ENCODE measurements at regions not wholly inside any gene's neighbourhood (a gene's known extent, or its start where the extent isn't known, plus 50 kb on each side); places are given as distances from the start of the nearest gene placed in this dataset.

DNA sequence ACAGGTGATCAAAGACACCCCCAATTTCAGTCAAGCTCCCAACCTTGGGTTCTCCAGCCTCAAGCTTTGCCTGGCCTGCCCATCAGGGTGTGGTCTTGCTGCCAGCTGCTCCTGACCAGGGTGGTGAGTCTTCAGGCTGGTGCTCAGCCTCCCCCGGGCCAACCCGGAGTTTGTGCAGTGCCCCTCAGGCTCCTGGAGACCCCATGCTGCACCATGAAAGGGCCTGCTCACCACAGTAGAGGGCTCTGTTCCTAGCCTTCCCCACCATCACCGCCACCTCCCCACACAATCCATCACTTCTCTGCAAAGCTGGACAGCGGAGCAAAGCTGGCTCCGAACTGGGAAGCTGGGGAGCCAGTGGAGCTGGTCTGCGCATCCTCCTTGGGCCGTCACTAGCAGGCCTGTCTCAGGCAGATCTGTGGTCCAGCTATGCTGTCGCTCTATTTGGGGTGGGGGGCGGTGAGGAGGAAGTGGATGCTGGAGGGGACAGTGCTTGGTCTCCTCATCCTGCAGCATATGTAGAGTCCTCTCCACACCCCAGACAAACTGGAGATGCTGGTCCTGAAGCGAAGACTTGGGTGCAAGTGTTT, 88.5 kb upstream of the RPL38 start:
- no peaks in the 10 kb centered on the region for H4K20me1 ChIP-seq (ENCODE audit: insufficient read depth, low read length)
- no peaks in the 10 kb centered on the region for H3K36me3 ChIP-seq (replicated peaks in 1 of 2; ENCODE audit: control insufficient read depth in 1 of 2, insufficient read depth in 2 of 2, low read length in 2 of 2)
- no peak overlapping the region for H3K9ac ChIP-seq (ENCODE audit: insufficient read depth, low read depth, low read length)
- H3K4me3 ChIP-seq (replicated peaks in 1 of 3; ENCODE audit: insufficient read depth in 1 of 3, low read depth in 2 of 3, low read length in 3 of 3) = no peak overlapping the region
- TF ChIP-seq ZNF83 (CRISPR knock-in tag; IDR thresholded peaks at IDR 0.05; ENCODE audit: borderline replicate concordance) (no peak), SIX1 (CRISPR knock-in tag; IDR thresholded peaks at IDR 0.05; ENCODE audit: borderline replicate concordance) (no peak), GRHL1 (CRISPR knock-in tag; conservative IDR thresholded peaks at IDR 0.05) (no peak), TAF15 (IDR thresholded peaks at IDR 0.05; ENCODE audit: low read depth, low read length, poor library complexity, severe bottlenecking) (no peak), ZSCAN30 (CRISPR knock-in tag; IDR thresholded peaks at IDR 0.05) (no peak), ELK4 (CRISPR knock-in tag; IDR thresholded peaks at IDR 0.05; ENCODE audit: borderline replicate concordance) (no peak), ATF7 (IDR thresholded peaks at IDR 0.05) (no peak), ATF7 (CRISPR knock-in tag; IDR thresholded peaks at IDR 0.05) (no peak), DNMT1 (CRISPR knock-in tag; IDR thresholded peaks at IDR 0.05) (no peak), NCOA1 (CRISPR knock-in tag; IDR thresholded peaks at IDR 0.05) (no peak), HOXD1 (CRISPR knock-in tag; IDR thresholded peaks at IDR 0.05) (no peak)
- TF ChIP-seq, protein P1, sequence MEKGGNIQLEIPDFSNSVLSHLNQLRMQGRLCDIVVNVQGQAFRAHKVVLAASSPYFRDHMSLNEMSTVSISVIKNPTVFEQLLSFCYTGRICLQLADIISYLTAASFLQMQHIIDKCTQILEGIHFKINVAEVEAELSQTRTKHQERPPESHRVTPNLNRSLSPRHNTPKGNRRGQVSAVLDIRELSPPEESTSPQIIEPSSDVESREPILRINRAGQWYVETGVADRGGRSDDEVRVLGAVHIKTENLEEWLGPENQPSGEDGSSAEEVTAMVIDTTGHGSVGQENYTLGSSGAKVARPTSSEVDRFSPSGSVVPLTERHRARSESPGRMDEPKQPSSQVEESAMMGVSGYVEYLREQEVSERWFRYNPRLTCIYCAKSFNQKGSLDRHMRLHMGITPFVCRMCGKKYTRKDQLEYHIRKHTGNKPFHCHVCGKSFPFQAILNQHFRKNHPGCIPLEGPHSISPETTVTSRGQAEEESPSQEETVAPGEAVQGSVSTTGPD (CRISPR knock-in tag; IDR thresholded peaks at IDR 0.05) = no peak
- TF ChIP-seq, protein P2, sequence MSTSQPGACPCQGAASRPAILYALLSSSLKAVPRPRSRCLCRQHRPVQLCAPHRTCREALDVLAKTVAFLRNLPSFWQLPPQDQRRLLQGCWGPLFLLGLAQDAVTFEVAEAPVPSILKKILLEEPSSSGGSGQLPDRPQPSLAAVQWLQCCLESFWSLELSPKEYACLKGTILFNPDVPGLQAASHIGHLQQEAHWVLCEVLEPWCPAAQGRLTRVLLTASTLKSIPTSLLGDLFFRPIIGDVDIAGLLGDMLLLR (CRISPR knock-in tag; IDR thresholded peaks at IDR 0.05) = no peak
- TF ChIP-seq, protein P3, sequence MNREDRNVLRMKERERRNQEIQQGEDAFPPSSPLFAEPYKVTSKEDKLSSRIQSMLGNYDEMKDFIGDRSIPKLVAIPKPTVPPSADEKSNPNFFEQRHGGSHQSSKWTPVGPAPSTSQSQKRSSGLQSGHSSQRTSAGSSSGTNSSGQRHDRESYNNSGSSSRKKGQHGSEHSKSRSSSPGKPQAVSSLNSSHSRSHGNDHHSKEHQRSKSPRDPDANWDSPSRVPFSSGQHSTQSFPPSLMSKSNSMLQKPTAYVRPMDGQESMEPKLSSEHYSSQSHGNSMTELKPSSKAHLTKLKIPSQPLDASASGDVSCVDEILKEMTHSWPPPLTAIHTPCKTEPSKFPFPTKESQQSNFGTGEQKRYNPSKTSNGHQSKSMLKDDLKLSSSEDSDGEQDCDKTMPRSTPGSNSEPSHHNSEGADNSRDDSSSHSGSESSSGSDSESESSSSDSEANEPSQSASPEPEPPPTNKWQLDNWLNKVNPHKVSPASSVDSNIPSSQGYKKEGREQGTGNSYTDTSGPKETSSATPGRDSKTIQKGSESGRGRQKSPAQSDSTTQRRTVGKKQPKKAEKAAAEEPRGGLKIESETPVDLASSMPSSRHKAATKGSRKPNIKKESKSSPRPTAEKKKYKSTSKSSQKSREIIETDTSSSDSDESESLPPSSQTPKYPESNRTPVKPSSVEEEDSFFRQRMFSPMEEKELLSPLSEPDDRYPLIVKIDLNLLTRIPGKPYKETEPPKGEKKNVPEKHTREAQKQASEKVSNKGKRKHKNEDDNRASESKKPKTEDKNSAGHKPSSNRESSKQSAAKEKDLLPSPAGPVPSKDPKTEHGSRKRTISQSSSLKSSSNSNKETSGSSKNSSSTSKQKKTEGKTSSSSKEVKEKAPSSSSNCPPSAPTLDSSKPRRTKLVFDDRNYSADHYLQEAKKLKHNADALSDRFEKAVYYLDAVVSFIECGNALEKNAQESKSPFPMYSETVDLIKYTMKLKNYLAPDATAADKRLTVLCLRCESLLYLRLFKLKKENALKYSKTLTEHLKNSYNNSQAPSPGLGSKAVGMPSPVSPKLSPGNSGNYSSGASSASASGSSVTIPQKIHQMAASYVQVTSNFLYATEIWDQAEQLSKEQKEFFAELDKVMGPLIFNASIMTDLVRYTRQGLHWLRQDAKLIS (CRISPR knock-in tag; IDR thresholded peaks at IDR 0.05) = no peak
- H3K27ac ChIP-seq (ENCODE audit: extremely low read length, insufficient read depth, low read length) = no peak overlapping the region
- peaks cover 7% of the 10 kb centered on the region; the same call in 1 of the 2 replicates for H3K4me1 ChIP-seq (ENCODE audit: insufficient read depth, low read length)
- no peaks in the 10 kb centered on the region for H3K79me2 ChIP-seq (ENCODE audit: insufficient read depth, low read length)
- ATAC-seq (no peak), FAIRE-seq (no peak), DNase-seq (ENCODE audit: low spot score) (no peak)
- peaks cover 21 to 76% of the 10 kb centered on the region in 2 experiments for H3K27me3 ChIP-seq (ENCODE audit: control insufficient read depth in 1 of 2, insufficient read depth in 2 of 2, low read length in 2 of 2)
- CTCF ChIA-PET (ENCODE audit: low intra/inter-chr PET ratio, low total read pairs) = no interaction called here
- no peak overlapping the region for H3K4me2 ChIP-seq (ENCODE audit: low read depth, low read length)
- no TSS peak for BruUV-seq (replicated peaks)
- POLR2A ChIA-PET = no interaction called here
- intact Hi-C loops (cut with micrococcal nuclease; ENCODE audit: unreplicated experiment) (no loop called here), in situ Hi-C loops (cut with HindIII; ENCODE audit: extremely low pct_ligation_motif_present, low pct_unique_long_range_greater_than_20kb) (no loop called here)
- 23% methylated on average over 10 of the region's 10 CpGs for WGBS (ENCODE audit: low lambda C conversion rate)
- no peaks in the 10 kb centered on the region for H3K9me3 ChIP-seq (ENCODE audit: low read length)
- no peak overlapping the region for H2AFZ ChIP-seq (ENCODE audit: low read length)

All from HepG2 (cell line).